GM23338 (cell line): ENCODE measurements at regions not wholly inside any gene's neighbourhood (a gene's known extent, or its start where the extent isn't known, plus 50 kb on each side); places are given as distances from the start of the nearest gene placed in this dataset.

ENCODE experiments used
- CREB1 ChIP-seq: fragments of 250-450 bp; sonication (Bioruptor Pico); IDR thresholded peaks from 2 replicates; pipeline ENCODE4 v1.5.0; 2020; ENCODE audit warnings: low read depth, mild to moderate bottlenecking, moderate library complexity
- CTCF ChIP-seq, 2 experiments: fragments of 200-600 bp in 1 of 2; sonication (generic) in 1 of 2; conservative IDR thresholded peaks; 2 replicates each; pipeline versions ENCODE4 v1.5.1 to v1.6.1; 2016 to 2017; ENCODE audit warnings: antibody characterized with exemption in 2 of 2, low read depth in 2 of 2, mild to moderate bottlenecking in 2 of 2, moderate library complexity in 1 of 2
- EZH2 ChIP-seq: fragments of 200-600 bp; sonication (generic); IDR thresholded peaks from one replicate; pipeline ENCODE4 v1.8.0; 2017; ENCODE audit warnings: antibody characterized with exemption, mild to moderate bottlenecking, low read depth; ENCODE audit not compliant: unreplicated experiment
- POLR2AphosphoS5 ChIP-seq: IDR thresholded peaks from 2 replicates; pipeline ENCODE4 v1.6.1; 2016; ENCODE audit warnings: antibody characterized with exemption, low read depth
- REST ChIP-seq: IDR thresholded peaks from one replicate; pipeline ENCODE4 v1.6.1; 2018; ENCODE audit warnings: antibody characterized with exemption; ENCODE audit not compliant: unreplicated experiment
- STAT1 ChIP-seq: IDR thresholded peaks from one replicate; pipeline ENCODE4 v1.6.1; 2016; ENCODE audit warnings: antibody characterized with exemption; ENCODE audit not compliant: unreplicated experiment
- TF ChIP-seq, protein P1 (sequence below): IDR thresholded peaks from 2 replicates; pipeline ENCODE4 v1.6.1; 2016; ENCODE audit warnings: antibody characterized with exemption

DNA sequence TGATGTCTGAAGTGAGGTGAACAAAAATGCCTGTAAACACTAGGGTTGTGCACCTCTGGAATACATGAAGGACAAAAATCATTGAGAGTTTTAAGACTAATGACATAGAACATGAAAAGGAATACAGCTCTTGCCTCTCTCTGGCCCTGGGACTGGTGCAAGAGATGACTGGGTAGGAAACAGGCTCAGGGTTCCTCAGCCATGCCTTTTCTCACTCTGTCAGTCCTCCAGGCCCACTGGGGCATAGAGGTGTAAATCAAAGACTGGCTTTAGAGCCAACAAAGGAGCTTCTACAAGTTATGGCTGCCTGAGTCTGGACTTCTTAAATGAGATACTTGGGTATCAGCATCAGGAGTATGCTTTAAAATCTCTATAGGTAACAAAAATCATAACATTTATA is 554.7 kb upstream of the KCNMB2 start:
- TF ChIP-seq CTCF (conservative IDR thresholded peaks at IDR 0.05; ENCODE audit: low read depth in 2 of 2) (no peak), POLR2AphosphoS5 (no peak), STAT1 (no peak), EZH2 (no peak), REST (no peak), CREB1 (CRISPR knock-in tag) (no peak)
- TF ChIP-seq, protein P1, sequence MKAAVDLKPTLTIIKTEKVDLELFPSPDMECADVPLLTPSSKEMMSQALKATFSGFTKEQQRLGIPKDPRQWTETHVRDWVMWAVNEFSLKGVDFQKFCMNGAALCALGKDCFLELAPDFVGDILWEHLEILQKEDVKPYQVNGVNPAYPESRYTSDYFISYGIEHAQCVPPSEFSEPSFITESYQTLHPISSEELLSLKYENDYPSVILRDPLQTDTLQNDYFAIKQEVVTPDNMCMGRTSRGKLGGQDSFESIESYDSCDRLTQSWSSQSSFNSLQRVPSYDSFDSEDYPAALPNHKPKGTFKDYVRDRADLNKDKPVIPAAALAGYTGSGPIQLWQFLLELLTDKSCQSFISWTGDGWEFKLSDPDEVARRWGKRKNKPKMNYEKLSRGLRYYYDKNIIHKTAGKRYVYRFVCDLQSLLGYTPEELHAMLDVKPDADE = no peak
